ENCODE measurements at regions not wholly inside any gene's neighbourhood (a gene's known extent, or its start where the extent isn't known, plus 50 kb on each side); places are given as distances from the start of the nearest gene placed in this dataset.
"Not testable (repeated sequence)": the region's sequence is repeated elsewhere in the genome, so short reads cannot be mapped to it uniquely, and the experiment has no call there.

- no peak for DNase-seq (ENCODE audit: low read depth in 2 of 2)
These were observed 146.4 kb downstream of the ACTR3B start for GRCh38 chr7:152905949-152906348.

GRCh38 chr7:152907042-152907761 is 147.7 kb downstream of the ACTR3B start:
- no peak for DNase-seq (ENCODE audit: low read depth in 2 of 2)

GRCh38 chr7:152909280-152909679 is 149.7 kb downstream of the ACTR3B start:
- DNase-seq (ENCODE audit: low read depth in 2 of 2), result no peak

- DNase-seq (ENCODE audit: low read depth in 2 of 2), result no peak
These were observed 150.4 kb downstream of the ACTR3B start for GRCh38 chr7:152909683-152910544.

- no peak for DNase-seq (ENCODE audit: low read depth in 2 of 2)
These were observed 151.1 kb downstream of the ACTR3B start for GRCh38 chr7:152910545-152911225.

GRCh38 chr7:152911226-152911560 is 151.6 kb downstream of the ACTR3B start:
- DNase-seq (ENCODE audit: low read depth in 2 of 2), result no peak

GRCh38 chr7:152911922-152912321 is 152.4 kb downstream of the ACTR3B start:
- no peak for DNase-seq (ENCODE audit: low read depth in 2 of 2)

GRCh38 chr7:152912511-152912910 is 153.0 kb downstream of the ACTR3B start:
- no peak for DNase-seq (ENCODE audit: low read depth in 2 of 2)

GRCh38 chr7:152913492-152913891 is 153.9 kb downstream of the ACTR3B start:
- DNase-seq (ENCODE audit: low read depth in 2 of 2), result no peak

GRCh38 chr7:152914014-152914844 is 154.7 kb downstream of the ACTR3B start:
- no peak for DNase-seq (ENCODE audit: low read depth in 2 of 2)

- DNase-seq (ENCODE audit: low read depth in 2 of 2), result not testable (repeated sequence)
These were observed 155.2 kb downstream of the ACTR3B start for GRCh38 chr7:152914845-152915102.

GRCh38 chr7:152922318-152923081 is 162.9 kb downstream of the ACTR3B start:
- DNase-seq (ENCODE audit: low read depth in 2 of 2), result no peak

- no peak for DNase-seq (ENCODE audit: low read depth in 2 of 2)
These were observed 164.2 kb downstream of the ACTR3B start for GRCh38 chr7:152923711-152924110.

GRCh38 chr7:152924238-152924637 is 164.7 kb downstream of the ACTR3B start:
- DNase-seq (ENCODE audit: low read depth in 2 of 2), result no peak

- no peak for DNase-seq (ENCODE audit: low read depth in 2 of 2)
These were observed 165.4 kb downstream of the ACTR3B start for GRCh38 chr7:152924826-152925411.

GRCh38 chr7:152925412-152926147 is 166.0 kb downstream of the ACTR3B start:
- DNase-seq (ENCODE audit: low read depth in 2 of 2), result no peak

- DNase-seq (ENCODE audit: low read depth in 2 of 2), result no peak
These were observed 172.1 kb downstream of the ACTR3B start for GRCh38 chr7:152931633-152932032.

- DNase-seq (ENCODE audit: low read depth in 2 of 2), result no peak
These were observed 177.7 kb downstream of the ACTR3B start for GRCh38 chr7:152937282-152937681.

GRCh38 chr7:152946616-152947015 is 187.1 kb downstream of the ACTR3B start:
- DNase-seq (ENCODE audit: low read depth in 2 of 2), result not testable (repeated sequence)

GRCh38 chr7:152947686-152948085 is 188.1 kb downstream of the ACTR3B start:
- DNase-seq (ENCODE audit: low read depth in 2 of 2), result no peak
